OCI-LY1 (cell line): ENCODE measurements at regions not wholly inside any gene's neighbourhood (a gene's known extent, or its start where the extent isn't known, plus 50 kb on each side); places are given as distances from the start of the nearest gene placed in this dataset.

ENCODE experiments used
- H2AFZ ChIP-seq: fragments of 200-600 bp; sonication (generic), shearing (Covaris generic); 2 replicates; pipeline ENCODE4 v1.6.0; 2014; ENCODE audit warnings: antibody characterized with exemption, mild to moderate bottlenecking, low read length
- H3F3A ChIP-seq: fragments of 200-600 bp; sonication (generic), shearing (Covaris generic); 2 replicates; pipeline ENCODE4 v1.6.0; 2014; ENCODE audit warnings: mild to moderate bottlenecking, antibody characterized with exemption, low read length, moderate library complexity; ENCODE audit not compliant: insufficient read depth
- H3K27ac ChIP-seq: fragments of 200-600 bp; sonication (generic); 2 replicates; pipeline ENCODE4 v1.5.1; 2014; ENCODE audit warnings: low read length, mixed run types, mild to moderate bottlenecking, low read depth; ENCODE audit not compliant: poor library complexity, severe bottlenecking
- H3K27me3 ChIP-seq: fragments of 200-600 bp; sonication (generic); 2 replicates; pipeline ENCODE4 v1.6.0; 2014; ENCODE audit warnings: antibody characterized with exemption, mild to moderate bottlenecking, low read length, moderate library complexity; ENCODE audit not compliant: insufficient read depth
- H3K36me3 ChIP-seq: fragments of 200-600 bp; sonication (generic); 2 replicates; pipeline ENCODE4 v1.6.1; 2014; ENCODE audit warnings: mild to moderate bottlenecking, antibody characterized with exemption, low read length, moderate library complexity, mixed read lengths; ENCODE audit not compliant: insufficient read depth
- H3K4me1 ChIP-seq: fragments of 200-600 bp; sonication (generic); 2 replicates; pipeline ENCODE4 v1.5.1; 2014; ENCODE audit warnings: mild to moderate bottlenecking, low read length, moderate library complexity; ENCODE audit not compliant: insufficient read depth, severe bottlenecking
- H3K4me2 ChIP-seq: fragments of 200-600 bp; sonication (generic), shearing (Covaris generic); 2 replicates; pipeline ENCODE4 v1.6.1; 2014; ENCODE audit warnings: low read length
- H3K4me3 ChIP-seq: fragments of 200-600 bp; sonication (generic); 2 replicates; pipeline ENCODE4 v1.5.1; 2014; ENCODE audit warnings: low read length, low read depth, mild to moderate bottlenecking, mixed read lengths; ENCODE audit not compliant: poor library complexity, severe bottlenecking
- H3K79me2 ChIP-seq: fragments of 200-600 bp; shearing (Covaris generic); 2 replicates; pipeline ENCODE4 v1.6.1; 2016; ENCODE audit warnings: mixed run types, low read length, mixed read lengths; ENCODE audit not compliant: insufficient read depth
- H3K9ac ChIP-seq: fragments of 200-600 bp; sonication (generic), shearing (Covaris generic); 2 replicates; pipeline ENCODE4 v1.6.1; 2014; ENCODE audit warnings: mild to moderate bottlenecking, low read length, mixed read lengths
- H3K9me2 ChIP-seq: fragments of 200-600 bp; sonication (generic), shearing (Covaris generic); 2 replicates; pipeline ENCODE4 v1.6.1; 2014; ENCODE audit warnings: low read depth, mild to moderate bottlenecking, low read length, mixed read lengths
- H3K9me3 ChIP-seq: fragments of 200-600 bp; shearing (Covaris generic); 2 replicates; pipeline ENCODE4 v1.6.1; 2014; ENCODE audit warnings: low read length, mixed read lengths
- H4K20me1 ChIP-seq: fragments of 200-600 bp; sonication (generic), shearing (Covaris generic); 2 replicates; pipeline ENCODE4 v1.6.0; 2016; ENCODE audit warnings: mild to moderate bottlenecking, low read length; ENCODE audit not compliant: insufficient read depth
- EZH2 ChIP-seq: fragments of 200-600 bp; sonication (generic), shearing (Covaris generic); IDR thresholded peaks from 2 replicates; pipeline ENCODE4 v1.8.0; 2017; ENCODE audit warnings: borderline replicate concordance, mixed run types, mild to moderate bottlenecking, antibody characterized with exemption, low read length, moderate library complexity, mixed read lengths
- TF ChIP-seq, protein P1 (sequence below): fragments of 200-600 bp; sonication (generic), shearing (Covaris generic); IDR thresholded peaks from 2 replicates; pipeline ENCODE4 v1.5.1; 2017; ENCODE audit warnings: mild to moderate bottlenecking, antibody characterized with exemption, low read length, moderate library complexity, mixed read lengths

DNA sequence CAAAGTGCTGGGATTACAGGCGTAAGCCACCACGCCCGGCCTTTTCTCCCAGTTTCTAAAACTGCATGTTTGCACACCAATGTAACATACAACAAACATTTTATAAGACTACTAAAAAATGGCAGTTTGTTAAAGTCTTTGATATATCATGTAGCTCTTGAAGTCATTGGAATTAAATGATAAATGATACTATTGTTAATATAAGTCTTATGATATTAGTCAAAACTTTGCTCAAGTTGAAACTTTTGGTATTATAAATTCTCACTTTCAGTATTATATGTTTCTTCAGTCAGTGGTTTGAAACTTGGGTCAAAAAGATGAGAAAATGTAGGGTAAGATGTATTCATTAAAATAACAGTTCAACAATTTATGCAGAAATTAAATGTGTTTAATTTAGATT lies 117.6 kb upstream of the TBL1XR1 start:
- Histone ChIP-seq H3F3A (no peaks in the 10 kb centered on the region), H2AFZ (no peak overlapping the region), H3K9ac (no peak overlapping the region), H4K20me1 (no peaks in the 10 kb centered on the region), H3K9me3 (peaks cover 11% of the 10 kb centered on the region), H3K4me2 (no peak overlapping the region), H3K79me2 (no peaks in the 10 kb centered on the region), H3K27ac (no peak overlapping the region), H3K36me3 (no peaks in the 10 kb centered on the region), H3K4me3 (no peak overlapping the region), H3K9me2 (no peaks in the 10 kb centered on the region), H3K4me1 (peaks cover 25% of the 10 kb centered on the region), H3K27me3 (no peaks in the 10 kb centered on the region)
- no peak for TF ChIP-seq EZH2
- TF ChIP-seq, protein P1, sequence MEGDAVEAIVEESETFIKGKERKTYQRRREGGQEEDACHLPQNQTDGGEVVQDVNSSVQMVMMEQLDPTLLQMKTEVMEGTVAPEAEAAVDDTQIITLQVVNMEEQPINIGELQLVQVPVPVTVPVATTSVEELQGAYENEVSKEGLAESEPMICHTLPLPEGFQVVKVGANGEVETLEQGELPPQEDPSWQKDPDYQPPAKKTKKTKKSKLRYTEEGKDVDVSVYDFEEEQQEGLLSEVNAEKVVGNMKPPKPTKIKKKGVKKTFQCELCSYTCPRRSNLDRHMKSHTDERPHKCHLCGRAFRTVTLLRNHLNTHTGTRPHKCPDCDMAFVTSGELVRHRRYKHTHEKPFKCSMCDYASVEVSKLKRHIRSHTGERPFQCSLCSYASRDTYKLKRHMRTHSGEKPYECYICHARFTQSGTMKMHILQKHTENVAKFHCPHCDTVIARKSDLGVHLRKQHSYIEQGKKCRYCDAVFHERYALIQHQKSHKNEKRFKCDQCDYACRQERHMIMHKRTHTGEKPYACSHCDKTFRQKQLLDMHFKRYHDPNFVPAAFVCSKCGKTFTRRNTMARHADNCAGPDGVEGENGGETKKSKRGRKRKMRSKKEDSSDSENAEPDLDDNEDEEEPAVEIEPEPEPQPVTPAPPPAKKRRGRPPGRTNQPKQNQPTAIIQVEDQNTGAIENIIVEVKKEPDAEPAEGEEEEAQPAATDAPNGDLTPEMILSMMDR = no peak

DNA sequence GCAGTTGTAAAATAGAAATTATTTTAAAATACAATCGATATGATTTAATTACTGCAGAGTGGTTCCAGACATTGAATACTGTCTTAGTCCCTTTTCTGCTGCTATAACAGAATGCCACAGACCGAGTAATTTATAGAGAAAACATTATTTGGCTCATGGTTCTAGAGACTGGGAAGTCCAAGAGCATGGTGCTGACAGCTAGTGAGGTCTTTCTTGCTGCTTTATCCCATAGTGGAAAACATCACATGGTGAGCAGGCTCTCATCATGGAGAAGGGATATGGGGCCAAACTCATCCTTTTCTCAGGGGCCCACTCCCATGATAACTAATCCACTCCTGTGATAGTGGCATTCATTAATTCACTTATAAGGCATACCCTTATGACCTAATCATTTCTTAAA lies 120.0 kb upstream of the TBL1XR1 start:
- Histone ChIP-seq H3K79me2 (no peaks in the 10 kb centered on the region), H3K9me3 (peaks cover 8% of the 10 kb centered on the region), H3K9ac (no peak overlapping the region), H4K20me1 (no peaks in the 10 kb centered on the region), H3K4me2 (no peak overlapping the region; the same call in 1 of the 2 replicates), H2AFZ (no peak overlapping the region), H3K36me3 (no peaks in the 10 kb centered on the region), H3K27ac (peak overlapping the region; percentile 90), H3F3A (no peaks in the 10 kb centered on the region), H3K27me3 (no peaks in the 10 kb centered on the region), H3K4me3 (no peak overlapping the region), H3K4me1 (peaks cover 47% of the 10 kb centered on the region), H3K9me2 (no peaks in the 10 kb centered on the region)
- no peak for TF ChIP-seq EZH2
- TF ChIP-seq, protein P1 = no peak

DNA sequence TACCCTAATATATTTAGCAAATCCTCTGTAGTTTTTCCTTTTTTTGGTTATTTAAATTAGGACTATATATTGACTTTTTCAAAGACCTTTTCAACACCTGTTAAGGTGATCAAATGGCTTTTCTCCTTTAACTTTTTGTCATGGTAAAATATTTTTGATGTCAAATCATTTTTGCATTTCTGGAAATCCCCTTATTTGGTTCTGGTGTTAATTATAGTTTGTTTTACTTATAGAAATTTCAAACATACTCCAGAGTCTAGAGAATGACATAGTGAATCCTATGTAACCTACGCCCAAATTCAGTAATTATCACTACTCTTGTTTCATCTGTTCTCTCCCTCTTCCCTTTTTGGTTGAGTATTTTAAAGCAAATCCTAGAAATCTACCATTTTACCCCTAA lies 121.3 kb upstream of the TBL1XR1 start:
- Histone ChIP-seq H3K9me3 (peaks cover 17% of the 10 kb centered on the region), H3K36me3 (peaks cover 5% of the 10 kb centered on the region; the same call in 1 of the 2 replicates), H3K27ac (peak overlapping the region; percentile 90), H3K9me2 (no peaks in the 10 kb centered on the region), H2AFZ (no peak overlapping the region), H3K79me2 (no peaks in the 10 kb centered on the region), H3K9ac (0 out of 2 replicates have a peak overlapping the region, but pooled peaks have one; percentile 0), H3K4me2 (peak overlapping the region; percentile 6; the same call in 1 of the 2 replicates), H3K4me3 (no peak overlapping the region), H3K4me1 (peaks cover 49% of the 10 kb centered on the region), H4K20me1 (no peaks in the 10 kb centered on the region), H3K27me3 (no peaks in the 10 kb centered on the region), H3F3A (no peaks in the 10 kb centered on the region)
- no peak for TF ChIP-seq EZH2
- TF ChIP-seq, protein P1 = no peak
